NCI-H748 (cell line): ENCODE measurements at regions not wholly inside any gene's neighbourhood (a gene's known extent, or its start where the extent isn't known, plus 50 kb on each side); places are given as distances from the start of the nearest gene placed in this dataset.
A peak's percentile ranks its signal among the peaks of the same experiment; 100 is the strongest.
"Not testable (repeated sequence)": the region's sequence is repeated elsewhere in the genome, so short reads cannot be mapped to it uniquely, and the experiment has no call there.

Source experiments
- DNase-seq: peaks from one replicate; lab custom pipeline; 2025; ENCODE audit not compliant: unreplicated experiment; lab: John Stamatoyannopoulos, UW

DNA sequence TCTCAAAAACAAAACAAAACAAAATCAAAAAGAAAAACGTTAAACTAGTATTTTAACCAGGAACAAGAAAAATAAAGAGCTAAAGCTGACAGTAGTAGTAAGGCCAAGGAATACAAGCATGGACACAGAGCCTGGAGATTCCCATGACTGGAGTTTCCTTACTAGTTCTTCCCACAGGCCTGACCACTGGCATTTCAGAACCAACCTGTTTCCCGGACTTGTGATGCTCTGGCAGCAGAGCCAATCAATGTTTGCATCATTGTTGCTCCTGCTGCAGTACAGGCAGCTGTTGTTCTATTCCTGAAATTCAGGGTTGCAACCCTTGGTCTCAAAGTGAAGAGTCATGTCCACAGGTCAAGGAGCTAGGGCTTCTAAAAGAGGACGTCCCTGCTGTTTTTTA lies 111.3 kb upstream of the WARS2 start:
- DNase-seq = no peak

DNA sequence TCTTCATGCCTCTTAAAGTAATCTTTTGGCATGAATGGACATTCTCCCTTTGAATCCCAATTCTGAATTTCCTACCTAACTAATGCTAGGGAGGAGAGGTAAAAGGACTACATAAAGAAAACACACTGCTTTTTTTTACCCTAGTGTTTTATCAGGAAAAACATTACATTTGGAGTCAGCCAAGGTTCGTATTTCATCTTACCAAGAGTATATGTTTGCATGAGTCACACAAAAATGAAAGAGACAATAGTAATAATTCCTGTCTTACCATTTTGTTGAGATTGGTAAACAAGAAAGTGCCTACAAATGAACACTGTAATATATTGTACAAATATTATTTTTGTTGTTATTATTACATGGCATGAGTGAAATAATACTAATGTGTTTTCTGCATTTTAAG lies 112.9 kb upstream of the WARS2 start:
- DNase-seq = no peak

DNA sequence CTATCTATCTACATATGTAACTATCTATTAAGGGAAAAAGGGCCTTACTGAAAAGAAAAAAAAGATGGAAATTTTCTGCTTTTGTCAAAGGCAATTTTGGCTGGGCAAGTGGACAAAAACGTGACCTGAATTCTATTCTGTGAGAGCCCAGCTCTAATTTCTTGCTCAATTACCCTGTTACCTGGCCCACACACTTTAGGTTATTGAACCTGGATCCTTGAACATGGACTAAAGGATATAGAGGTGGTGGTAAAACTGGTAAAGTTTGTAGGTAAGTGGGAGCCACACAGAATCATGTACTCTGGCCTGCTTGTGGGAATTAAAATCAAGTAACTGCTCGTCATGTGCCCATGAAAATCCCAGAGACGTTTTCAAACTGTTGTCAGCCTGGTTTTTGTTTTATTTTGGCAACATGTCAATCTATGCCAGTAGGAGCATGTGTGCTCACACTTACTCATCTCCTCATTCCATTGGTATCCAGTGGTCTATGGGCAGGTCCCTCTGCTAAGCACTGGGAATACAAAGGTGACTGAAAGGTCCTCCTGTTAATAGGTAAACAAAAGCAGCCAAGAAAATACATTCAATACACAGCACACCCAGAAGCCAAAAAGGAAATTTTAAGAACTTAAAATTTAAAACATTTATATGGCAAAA lies 113.7 kb upstream of the WARS2 start:
- no peak for DNase-seq

DNA sequence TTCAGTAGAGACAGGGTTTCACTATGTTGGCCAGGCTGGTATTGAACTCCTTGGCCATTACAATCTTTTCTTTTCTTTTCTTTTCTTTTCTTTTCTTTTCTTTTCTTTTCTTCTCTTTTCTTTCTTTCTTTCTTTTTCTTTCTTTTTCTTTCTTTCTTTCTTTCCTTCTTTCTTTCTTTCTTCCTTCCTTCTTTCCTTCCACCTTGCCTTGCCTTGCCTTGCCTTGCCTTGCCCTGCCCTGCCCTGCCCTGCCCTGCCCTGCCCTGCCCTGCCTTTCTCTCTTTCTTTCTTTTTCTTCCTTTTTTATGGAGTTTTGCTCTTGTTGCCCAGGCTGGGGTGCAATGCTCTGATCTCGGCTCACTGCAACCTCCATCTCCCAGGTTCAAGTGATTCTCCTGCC lies 112.5 kb upstream of the HAO2 start:
- not testable (repeated sequence) for DNase-seq

DNA sequence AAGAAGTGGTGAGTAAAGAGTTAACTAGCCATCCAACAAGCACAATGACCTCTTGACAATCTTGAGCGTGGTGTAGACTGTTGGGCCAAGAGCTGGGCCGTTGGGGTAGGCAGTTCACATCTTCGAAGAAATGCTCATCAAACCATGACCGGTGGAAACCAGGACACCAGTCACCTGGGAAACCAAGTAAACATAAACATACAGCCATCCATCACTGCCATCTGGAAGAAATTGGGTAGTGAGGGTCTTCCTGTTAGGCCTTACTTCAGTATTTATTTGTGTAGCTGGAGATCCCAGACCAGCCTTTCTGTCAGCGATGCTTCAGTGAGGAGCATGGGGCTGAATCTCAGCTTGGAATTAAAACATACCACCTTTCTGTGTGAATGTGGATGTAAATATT lies 108.1 kb upstream of the HAO2 start:
- DNase-seq = no peak

DNA sequence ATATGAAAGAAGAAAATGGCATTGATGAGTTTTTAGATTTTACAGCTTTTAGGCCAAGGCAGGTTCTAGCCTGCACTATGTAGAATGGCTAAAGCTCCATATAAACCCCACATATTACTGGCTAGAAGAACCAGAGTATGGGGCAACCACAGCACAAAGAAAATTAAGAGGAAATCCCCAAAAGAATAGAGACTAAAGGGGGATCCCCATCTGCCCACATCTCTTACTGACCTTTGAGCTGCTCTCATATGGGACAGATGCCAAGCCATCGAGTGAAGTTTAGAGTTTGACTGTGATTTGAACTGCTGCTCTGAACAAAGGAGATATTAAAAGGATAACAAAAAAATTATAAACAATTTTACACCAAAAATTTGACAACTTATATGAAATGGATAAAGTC lies 102.2 kb upstream of the HAO2 start:
- no peak for DNase-seq

DNA sequence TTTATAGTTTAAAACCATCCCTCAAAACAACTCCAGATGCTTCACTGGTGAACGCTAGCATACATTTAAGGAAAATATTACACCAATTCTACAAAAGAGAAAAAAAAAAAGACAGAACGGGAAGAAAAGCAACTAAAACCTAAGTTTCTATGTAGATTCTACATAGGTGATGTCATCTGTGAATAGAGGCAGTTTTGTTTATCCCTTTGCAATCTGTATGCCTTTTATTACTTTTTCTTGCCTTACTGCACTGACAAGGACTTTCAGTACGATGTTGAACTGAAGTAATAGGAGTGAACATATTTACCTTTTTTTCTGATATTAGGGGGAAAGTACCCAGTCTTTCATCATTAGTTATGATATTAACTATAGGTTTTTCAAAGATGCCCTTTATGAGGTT lies 101.7 kb upstream of the HAO2 start:
- no peak for DNase-seq

DNA sequence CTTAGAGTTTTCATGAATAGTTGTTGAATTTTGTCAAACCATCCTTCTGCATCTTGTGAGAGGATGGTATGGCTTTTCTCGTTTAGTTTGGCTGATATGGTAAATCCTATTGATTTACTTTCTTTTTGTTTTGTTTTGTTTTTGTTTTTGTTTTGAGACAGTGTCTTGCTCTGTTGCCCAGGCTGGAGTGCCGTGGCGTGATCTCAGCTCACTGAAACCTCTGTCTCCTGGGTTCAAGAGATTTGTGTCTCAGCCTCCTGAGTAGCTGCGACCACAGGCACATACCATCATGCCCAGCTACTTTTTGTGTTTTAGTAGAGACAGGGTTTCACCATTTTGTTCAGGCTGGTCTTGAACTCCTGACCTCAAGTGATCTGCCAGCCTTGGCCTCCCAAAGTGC lies 101.3 kb upstream of the HAO2 start:
- DNase-seq = not testable (repeated sequence)

DNA sequence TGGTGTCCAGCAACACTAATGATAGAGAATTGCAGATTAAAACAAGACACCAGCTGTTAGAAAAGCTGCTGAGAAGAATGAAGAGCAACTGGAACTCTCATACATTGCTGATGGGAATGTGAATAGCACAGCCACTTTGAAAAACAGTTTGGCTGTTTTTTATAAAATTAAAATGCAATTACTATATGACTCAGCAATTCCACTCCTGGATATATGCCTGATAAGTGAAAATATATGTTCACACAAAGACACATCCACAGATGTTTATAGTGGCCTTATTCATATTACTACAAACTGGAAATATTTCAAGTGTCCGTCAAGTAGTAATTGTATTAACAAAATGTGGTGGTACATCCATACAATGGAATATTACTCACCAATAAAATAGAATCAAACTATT lies 99.7 kb upstream of the HAO2 start:
- DNase-seq = no peak

DNA sequence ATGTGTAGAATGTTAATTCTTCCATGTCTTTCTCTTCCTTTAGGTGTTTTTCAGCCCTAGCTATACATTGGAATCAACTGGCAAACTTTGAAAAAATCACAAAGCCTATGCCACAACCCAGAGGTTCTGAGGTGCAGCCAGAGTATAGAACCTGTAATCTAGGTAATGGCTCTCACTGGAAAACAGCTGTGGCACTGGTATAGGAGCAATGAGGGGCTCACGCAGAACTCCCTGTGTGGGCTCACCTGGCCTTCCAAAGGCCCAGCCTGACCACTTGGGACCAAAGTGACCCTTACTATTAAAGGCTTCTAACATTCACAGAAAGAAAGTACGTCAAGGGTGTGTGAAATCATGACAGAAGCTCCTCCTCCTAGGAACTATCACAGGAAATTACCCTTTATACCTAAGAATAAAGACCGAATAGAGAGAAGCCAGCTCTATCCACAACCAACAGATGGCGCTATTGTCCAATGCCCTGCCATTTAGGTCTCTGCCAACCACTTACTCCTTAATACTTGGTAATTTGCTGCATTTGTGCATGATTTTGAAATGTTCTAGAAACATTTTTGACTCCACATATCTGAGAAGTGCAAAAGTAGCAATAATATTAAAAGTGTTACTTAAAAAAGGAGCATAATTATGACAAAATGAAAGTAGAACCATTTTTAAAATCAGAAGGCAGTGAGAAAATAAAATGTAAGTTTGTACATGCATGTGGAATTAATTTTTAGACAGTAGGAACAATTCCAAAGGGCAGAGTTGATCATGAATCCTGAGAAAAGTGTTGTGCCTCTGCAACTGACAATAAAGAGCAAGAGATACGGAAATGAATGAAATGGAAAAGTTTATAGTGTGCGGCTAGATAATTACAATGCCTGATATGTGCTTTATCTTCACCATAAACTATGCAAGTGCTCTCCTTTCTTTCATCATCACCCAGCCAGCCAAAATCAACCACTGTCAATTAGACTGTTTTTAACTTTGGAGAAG lies 93.1 kb upstream of the HAO2 start:
- DNase-seq = peak; percentile 61

DNA sequence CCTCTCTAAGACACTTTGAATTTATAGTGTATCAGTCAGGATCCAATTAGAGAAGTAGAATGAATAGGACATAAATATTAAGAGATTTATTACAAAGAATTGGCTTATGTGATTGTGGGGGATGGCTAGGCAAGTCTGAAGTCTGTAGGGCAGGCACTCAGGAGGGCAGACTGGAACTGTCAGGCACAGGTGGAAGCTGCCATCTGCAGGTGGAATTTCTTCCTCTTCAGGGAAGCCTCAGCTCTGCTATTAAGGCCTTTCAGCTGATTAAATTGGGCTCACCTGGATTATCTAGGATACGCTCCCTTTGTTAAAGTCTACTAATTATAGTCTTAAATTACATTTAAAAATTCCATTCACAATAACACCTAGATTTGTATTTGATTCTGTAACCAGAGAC lies 92.0 kb upstream of the HAO2 start:
- DNase-seq = peak; percentile 87

DNA sequence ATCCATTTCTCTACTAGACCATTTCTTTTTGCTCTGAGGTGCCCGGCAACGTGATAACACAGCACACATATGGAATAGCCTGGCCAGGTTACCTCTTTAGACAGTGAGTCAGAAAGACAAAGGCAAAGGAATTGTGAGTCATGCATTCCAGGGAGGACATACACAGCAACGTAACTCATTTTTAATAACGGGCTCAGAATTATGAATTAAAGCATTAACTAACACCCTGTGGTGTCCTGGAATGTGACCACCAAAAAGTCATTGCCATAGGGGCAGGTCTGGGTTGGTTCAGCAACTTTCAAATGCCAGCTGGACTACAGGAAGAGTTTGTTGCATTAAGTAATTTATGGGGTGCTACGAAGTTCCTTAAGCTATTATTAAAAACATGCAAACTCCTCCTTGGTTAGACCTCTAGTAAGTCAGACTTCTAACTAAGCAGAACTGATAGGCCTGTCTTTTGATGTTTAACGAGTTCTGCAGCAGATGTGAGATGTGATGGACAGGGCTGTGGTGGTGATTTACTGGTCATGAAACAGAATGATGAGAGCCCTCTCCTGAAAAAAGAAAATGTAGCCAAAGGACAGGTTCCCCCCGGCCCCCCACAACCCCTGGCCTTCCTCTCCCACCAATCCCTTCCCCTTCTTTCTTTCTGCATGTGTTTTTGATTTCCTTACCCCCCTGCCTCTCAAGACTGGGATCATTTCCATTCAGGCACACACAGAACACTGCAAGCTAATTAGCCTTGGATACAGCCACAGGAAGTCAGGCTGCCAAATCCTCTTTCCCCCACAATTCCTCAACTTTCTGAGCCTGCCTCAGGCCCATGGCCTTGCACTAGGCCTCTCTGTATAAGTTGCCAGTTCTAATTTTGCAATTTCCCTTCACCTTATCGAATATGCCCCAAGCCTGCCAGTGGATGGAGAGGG lies 88.9 kb upstream of the HAO2 start:
- DNase-seq = no peak

DNA sequence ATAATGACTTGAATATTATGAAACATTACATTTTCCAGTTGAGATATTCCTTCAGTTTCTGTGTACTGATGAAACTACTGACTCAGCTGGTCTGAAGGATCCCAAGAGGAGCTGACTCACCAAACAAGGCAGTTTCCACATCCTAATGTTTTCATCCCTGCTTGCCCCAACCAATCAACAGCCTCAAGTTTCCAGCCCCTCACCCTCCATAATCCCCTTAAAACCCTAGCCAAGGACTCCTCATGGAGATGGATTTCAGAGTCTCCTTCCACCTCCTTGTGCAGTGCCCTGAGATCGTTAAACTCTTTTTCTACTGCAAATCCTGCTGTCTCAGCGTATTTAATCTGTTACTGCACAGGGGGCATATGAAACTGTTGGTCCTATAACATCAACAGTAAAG lies 83.1 kb upstream of the HAO2 start:
- DNase-seq = no peak

DNA sequence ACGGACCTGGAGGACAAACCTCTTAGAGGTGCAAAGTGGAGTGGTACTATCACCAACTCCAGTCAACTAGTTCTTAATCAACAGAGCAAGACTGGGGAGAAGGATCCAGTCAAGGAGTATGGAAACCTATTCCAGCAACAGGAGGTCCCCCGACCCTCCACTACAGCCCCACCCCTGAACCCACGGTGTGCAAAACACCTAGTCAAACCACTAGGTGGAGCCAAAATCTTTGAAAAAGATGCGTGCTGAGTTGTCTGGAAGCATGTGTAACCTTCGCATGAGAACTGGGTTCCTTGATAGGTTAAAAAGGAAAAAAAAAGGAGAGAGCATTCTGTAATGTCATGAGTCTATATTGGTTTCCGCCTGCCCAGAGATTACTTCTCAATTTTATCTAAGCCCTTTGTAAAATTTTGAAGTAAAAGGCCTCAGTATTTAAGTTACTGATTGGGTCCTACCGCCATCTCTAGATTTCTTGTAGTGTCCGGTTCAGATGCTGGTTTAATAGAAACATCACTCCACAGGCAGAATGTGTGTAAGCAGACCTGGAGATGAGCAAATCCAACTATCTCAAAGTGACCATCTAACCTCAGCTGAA lies 81.9 kb upstream of the HAO2 start:
- peak; percentile 56 for DNase-seq

DNA sequence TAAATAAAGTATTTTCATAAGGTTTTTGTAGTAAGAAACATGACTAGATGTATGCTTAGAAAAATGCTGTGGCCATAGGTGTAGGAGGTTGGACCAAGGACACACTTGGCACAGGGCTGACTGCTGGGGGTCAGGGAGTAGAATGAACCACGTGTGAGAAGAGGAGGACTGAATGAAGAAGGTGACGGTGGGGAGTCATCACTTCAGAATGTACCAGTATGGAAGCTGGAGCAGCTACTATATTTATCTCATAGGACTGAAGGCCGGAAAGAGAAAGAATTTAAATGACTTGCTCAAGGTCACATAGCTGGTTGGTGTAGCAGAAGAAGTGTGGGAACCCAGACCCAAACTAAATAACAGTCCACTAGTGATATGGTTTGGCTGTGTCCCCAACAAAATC lies 79.8 kb upstream of the HAO2 start:
- no peak for DNase-seq

DNA sequence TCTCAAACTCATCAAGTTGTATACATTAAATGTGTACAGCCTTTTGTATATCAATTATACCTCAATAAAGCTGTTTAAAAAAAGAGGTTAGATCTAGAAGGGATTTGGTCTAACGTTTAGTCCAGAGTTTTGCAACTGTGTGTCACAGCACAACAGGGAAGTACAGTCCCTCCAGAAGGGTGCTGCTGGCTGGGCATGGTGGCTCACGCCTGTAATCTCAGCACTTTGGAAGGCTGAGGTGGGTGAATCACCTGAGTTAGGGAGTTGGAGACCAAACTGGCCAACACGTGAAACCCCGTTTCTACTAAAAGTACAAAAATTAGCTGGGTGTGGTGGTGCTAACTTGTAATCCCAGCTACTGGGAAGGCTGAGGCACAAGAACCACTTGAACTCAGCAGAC lies 78.3 kb upstream of the HAO2 start:
- DNase-seq = no peak

DNA sequence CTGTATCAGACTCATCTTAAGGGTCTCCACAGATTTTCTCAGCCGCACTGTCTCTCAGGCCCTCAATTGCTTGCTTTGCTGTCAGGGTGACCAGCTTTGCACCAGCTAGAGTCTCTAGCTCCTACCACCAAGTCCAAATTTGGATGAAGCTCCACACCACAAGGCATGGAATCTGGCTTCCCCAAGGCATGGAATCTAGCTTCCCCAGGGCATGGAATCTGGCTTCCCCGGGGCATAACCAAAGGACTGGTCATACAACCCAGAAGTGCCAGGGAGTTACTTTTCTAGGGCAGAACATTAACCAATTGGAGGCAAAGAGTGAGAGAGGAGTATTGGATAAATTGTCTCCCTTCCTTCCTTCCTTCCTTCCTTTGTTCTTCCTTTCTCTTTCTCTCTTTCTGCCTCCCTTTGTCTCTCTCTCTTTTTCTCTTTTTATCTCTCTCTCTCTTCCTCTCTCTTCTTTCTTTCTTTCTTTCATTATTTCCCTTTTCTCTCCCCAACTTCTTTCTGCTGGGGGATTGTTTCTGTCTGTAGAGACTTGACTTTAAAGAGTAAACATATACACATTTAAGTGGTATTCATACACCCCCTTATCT lies 76.9 kb upstream of the HAO2 start:
- no peak for DNase-seq

DNA sequence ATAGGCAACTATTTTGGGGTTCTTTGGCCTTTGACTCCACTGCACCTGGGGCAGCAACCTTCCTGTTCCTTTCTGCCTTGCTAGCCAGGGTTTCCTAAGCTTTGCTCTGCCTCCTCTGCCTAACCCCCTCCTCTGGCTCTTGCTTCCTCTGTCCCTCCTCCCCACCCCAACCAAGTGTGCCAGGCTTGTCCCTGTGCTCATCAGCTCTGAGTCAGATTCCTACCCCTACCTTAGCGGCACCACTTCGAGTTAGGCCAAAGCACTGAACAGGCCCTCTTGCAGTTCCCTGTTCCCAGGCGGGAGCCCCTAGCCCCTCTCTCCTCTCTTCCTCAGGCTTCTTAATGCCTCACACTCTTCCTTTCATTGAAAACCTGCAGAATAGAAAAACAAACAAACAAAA lies 74.8 kb upstream of the HAO2 start:
- no peak for DNase-seq

DNA sequence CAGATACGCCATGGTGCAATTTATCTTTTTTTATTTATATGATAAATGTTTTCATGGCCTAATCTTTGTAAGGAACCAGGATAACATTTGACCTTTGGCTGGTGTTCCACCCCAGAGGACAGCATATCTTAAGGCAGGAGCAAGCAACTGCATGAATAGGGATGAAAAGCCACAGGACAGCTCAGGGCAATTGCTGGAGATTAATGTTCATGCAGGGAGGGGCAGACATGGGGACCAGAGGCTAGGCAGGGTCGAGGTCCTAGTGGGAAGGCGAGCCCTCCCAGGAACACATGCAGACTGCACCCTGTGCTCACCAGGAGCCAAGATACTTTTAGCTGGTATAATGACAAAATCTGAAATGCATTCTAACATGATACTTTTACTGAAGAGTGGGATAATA lies 74.4 kb upstream of the HAO2 start:
- DNase-seq = no peak

DNA sequence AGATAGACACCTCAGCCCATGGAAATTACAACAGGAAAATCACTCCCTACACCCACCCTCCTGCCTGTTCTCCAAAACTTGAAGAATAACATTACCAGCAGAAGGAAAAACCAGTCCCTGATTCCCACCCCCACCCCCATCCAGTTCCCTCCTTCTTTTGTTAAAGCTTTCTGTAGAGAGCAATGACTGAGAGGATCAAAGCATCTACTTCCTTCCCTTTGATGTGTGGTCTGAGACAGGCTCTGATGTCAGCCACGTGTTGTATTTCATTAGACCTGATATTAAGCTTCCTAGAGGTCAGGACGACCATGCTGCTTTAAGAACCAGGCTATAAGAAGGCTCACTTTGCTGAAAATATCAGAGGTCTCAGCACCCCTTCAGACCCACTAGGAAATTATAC lies 73.9 kb upstream of the HAO2 start:
- DNase-seq = no peak
